PC-9 (cell line): ENCODE measurements at regions not wholly inside any gene's neighbourhood (a gene's known extent, or its start where the extent isn't known, plus 50 kb on each side); places are given as distances from the start of the nearest gene placed in this dataset.

Experiments used
- BruUV-seq: library from RNA; stranded (reverse); fragments of 400-500 nt; replicated peaks from 2 replicates; lab custom pipeline; 2021; lab: Mats Ljungman, UMichigan
- CTCF ChIA-PET: fragments of 300-600 bp; sonication (Branson Sonifier 250); formaldehyde crosslinking; loops from one replicate; lab custom pipeline; 2022; ENCODE audit warnings: antibody characterized with exemption; lab: Charles Lee
- POLR2A ChIA-PET: fragments of 300-600 bp; sonication (Branson Sonifier 250); formaldehyde crosslinking; loops from one replicate; lab custom pipeline; 2022; ENCODE audit warnings: antibody characterized with exemption; ENCODE audit not compliant: unreplicated experiment; lab: Charles Lee
- DNase-seq, 2 experiments: peaks; one replicate each; pipeline versions ENCODE4 v3.0.0 to v3.0.0-alpha.2; 2015 to 2022; ENCODE audit warnings: mixed read lengths in 1 of 2
- H2AFZ ChIP-seq: fragments of 200-600 bp; sonication (generic); 2 replicates; pipeline ENCODE4 v1.8.1; 2017; ENCODE audit warnings: antibody characterized with exemption
- H3F3A ChIP-seq: fragments of 200-600 bp; sonication (generic); 2 replicates; pipeline ENCODE4 v1.8.1; 2017; ENCODE audit warnings: antibody characterized with exemption, mild to moderate bottlenecking, low read depth; ENCODE audit not compliant: insufficient read depth
- H3K27ac ChIP-seq: fragments of 200-600 bp; sonication (generic); 2 replicates; pipeline ENCODE4 v1.6.1; 2016; ENCODE audit warnings: mixed run types
- H3K27me3 ChIP-seq: fragments of 200-600 bp; sonication (generic); 2 replicates; pipeline ENCODE4 v1.6.1; 2016; ENCODE audit warnings: low read depth, mixed run types; ENCODE audit not compliant: insufficient read depth
- H3K36me3 ChIP-seq: fragments of 200-600 bp; sonication (generic); 2 replicates; pipeline ENCODE4 v1.6.1; 2016; ENCODE audit warnings: low read depth, mixed run types
- H3K4me1 ChIP-seq: fragments of 200-600 bp; sonication (generic); replicated peaks from 2 replicates; pipeline ENCODE4 v1.6.1; 2016; ENCODE audit warnings: mixed run types; ENCODE audit not compliant: insufficient read depth
- H3K4me2 ChIP-seq: fragments of 200-600 bp; sonication (generic); 2 replicates; pipeline ENCODE4 v1.6.1; 2017; ENCODE audit warnings: mixed run types
- H3K4me3 ChIP-seq: fragments of 200-600 bp; sonication (generic); 2 replicates; pipeline ENCODE4 v1.6.1; 2016; ENCODE audit warnings: mixed run types
- H3K79me2 ChIP-seq: fragments of 200-600 bp; sonication (generic); 2 replicates; pipeline ENCODE4 v1.6.1; 2017; ENCODE audit warnings: low read depth, mixed run types
- H3K9me2 ChIP-seq: fragments of 200-600 bp; sonication (generic); 2 replicates; pipeline ENCODE4 v1.8.1; 2017; ENCODE audit warnings: mild to moderate bottlenecking; ENCODE audit not compliant: insufficient read depth
- H3K9me3 ChIP-seq: fragments of 200-600 bp; sonication (generic); 2 replicates; pipeline ENCODE4 v1.8.1; 2016; ENCODE audit warnings: low read depth; ENCODE audit not compliant: insufficient read depth
- H4K20me1 ChIP-seq: fragments of 200-600 bp; sonication (generic); 2 replicates; pipeline ENCODE4 v1.8.1; 2017; ENCODE audit not compliant: insufficient read depth
- EZH2 ChIP-seq: fragments of 200-600 bp; sonication (generic); IDR thresholded peaks from 2 replicates; pipeline ENCODE4 v1.8.0; 2017; ENCODE audit warnings: antibody characterized with exemption, low read depth
- intact Hi-C: fragments of 100-400 bp; cut with micrococcal nuclease; formaldehyde crosslinking; loops from one replicate; pipeline ENCODE4 v1.10.0; 2022; ENCODE audit not compliant: unreplicated experiment
- TF ChIP-seq, protein P1 (sequence below): fragments of 200-600 bp; sonication (generic); conservative IDR thresholded peaks from 2 replicates; pipeline ENCODE4 v1.6.1; 2017; ENCODE audit warnings: mixed run types, antibody characterized with exemption, mild to moderate bottlenecking, moderate library complexity

DNA sequence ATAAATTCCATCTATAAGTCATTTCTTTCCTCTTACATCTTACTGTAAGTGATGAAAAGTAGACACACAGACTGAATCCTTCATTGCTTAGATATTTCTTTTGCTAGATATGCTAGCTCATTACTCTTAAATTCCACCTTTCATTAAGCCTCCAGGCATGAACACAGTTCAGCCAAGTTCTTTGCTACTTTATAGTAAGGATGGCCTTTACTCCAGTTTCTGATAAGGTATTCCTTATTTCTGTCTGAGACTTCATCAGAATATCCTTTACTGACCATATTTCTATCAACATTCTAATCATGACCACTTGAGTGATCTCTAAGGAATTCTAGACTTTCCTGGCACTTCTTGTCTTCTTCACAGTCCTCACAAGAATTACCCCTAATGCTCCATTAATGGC lies 191.7 kb upstream of the KCTD3 start:
- H3K27me3 ChIP-seq: no peaks in the 10 kb centered on the region
- intact Hi-C loops: no loop called here
- POLR2A ChIA-PET: no interaction called here
- H3K9me3 ChIP-seq: no peaks in the 10 kb centered on the region
- no peak for TF ChIP-seq EZH2
- TF ChIP-seq, protein P1, sequence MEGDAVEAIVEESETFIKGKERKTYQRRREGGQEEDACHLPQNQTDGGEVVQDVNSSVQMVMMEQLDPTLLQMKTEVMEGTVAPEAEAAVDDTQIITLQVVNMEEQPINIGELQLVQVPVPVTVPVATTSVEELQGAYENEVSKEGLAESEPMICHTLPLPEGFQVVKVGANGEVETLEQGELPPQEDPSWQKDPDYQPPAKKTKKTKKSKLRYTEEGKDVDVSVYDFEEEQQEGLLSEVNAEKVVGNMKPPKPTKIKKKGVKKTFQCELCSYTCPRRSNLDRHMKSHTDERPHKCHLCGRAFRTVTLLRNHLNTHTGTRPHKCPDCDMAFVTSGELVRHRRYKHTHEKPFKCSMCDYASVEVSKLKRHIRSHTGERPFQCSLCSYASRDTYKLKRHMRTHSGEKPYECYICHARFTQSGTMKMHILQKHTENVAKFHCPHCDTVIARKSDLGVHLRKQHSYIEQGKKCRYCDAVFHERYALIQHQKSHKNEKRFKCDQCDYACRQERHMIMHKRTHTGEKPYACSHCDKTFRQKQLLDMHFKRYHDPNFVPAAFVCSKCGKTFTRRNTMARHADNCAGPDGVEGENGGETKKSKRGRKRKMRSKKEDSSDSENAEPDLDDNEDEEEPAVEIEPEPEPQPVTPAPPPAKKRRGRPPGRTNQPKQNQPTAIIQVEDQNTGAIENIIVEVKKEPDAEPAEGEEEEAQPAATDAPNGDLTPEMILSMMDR: no peak
- H3K27ac ChIP-seq: no peak overlapping the region
- BruUV-seq: no TSS peak
- H3K4me3 ChIP-seq: no peak overlapping the region
- DNase-seq: no peak
- CTCF ChIA-PET: no interaction called here
- no peak overlapping the region for H3K4me2 ChIP-seq
- H4K20me1 ChIP-seq: no peaks in the 10 kb centered on the region
- no peaks in the 10 kb centered on the region for H3K4me1 ChIP-seq
- no peaks in the 10 kb centered on the region for H3K36me3 ChIP-seq
- H3K9me2 ChIP-seq: no peaks in the 10 kb centered on the region; the same call in 1 of the 2 replicates
- no peaks in the 10 kb centered on the region for H3F3A ChIP-seq
- H2AFZ ChIP-seq: no peak overlapping the region
- no peaks in the 10 kb centered on the region for H3K79me2 ChIP-seq

DNA sequence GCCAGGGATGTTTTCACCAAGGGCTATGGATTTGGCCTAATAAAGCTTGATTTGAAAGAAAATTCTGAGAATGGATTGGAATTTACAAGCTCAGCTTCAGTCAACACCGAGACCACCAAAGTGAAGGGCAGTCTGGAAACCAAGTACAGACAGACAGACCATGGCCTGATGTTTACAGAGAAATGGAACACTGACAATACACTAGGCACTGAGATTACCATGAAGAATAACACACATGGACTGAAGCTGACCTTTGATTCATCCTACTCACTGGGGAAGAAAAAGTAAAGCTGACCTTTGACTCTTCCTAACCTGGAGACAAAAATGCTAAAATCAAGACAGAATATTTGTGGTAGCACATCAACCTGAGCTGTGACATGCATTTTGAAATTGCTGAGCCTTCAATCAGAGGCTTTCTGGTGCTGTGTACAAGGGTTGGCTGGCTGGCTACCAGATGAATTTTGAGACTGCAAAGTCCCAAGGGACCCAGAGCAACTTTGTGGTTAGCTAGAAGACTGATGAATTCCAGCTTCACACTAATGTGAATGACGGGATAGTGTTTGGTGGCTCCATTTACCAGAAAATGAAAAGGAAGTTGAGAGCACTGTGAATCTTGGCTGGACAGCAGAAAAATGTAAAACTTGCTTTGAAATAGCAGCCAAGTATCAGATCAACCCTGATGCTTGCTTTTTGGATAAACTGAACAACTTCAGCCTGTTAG lies 190.4 kb upstream of the KCTD3 start:
- H3K4me2 ChIP-seq: no peak overlapping the region
- intact Hi-C loops: no loop called here
- BruUV-seq: no TSS peak

DNA sequence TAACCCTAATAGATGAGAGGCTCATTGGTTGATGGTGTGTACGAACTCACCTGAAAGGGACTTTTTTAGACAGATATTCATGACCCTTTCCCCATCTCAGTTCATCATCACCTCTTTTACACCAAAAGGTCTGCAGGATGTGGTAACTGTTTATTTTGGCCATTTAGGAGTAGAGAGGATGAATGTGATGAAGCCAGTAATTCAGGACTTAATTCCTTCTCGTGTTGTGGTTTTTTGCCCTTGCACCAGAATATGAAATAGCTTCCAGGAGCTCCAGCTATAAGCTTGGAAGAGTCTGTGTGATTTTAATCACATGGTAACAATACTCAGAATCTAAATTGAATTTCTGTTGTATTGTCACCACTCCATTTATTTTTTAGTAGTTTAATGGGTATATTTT lies 189.4 kb upstream of the KCTD3 start:
- H3F3A ChIP-seq: no peaks in the 10 kb centered on the region
- H3K4me1 ChIP-seq: no peaks in the 10 kb centered on the region
- H3K27ac ChIP-seq: no peak overlapping the region
- H3K4me2 ChIP-seq: no peak overlapping the region
- POLR2A ChIA-PET: no interaction called here
- no peaks in the 10 kb centered on the region for H3K27me3 ChIP-seq
- CTCF ChIA-PET: no interaction called here
- no peaks in the 10 kb centered on the region for H3K9me3 ChIP-seq
- no peak overlapping the region for H3K4me3 ChIP-seq
- no peak for TF ChIP-seq EZH2
- TF ChIP-seq, protein P1: no peak
- DNase-seq: no peak
- no peaks in the 10 kb centered on the region for H4K20me1 ChIP-seq
- H3K79me2 ChIP-seq: no peaks in the 10 kb centered on the region
- no peaks in the 10 kb centered on the region; the same call in 1 of the 2 replicates for H3K9me2 ChIP-seq
- no peaks in the 10 kb centered on the region for H3K36me3 ChIP-seq
- no TSS peak for BruUV-seq
- H2AFZ ChIP-seq: no peak overlapping the region
- intact Hi-C loops: no loop called here

More for the DNA sequence above, 190.4 kb upstream of the KCTD3 start:
- Histone ChIP-seq H3K36me3 (no peaks in the 10 kb centered on the region), H3K4me3 (no peak overlapping the region), H3K27me3 (no peaks in the 10 kb centered on the region), H4K20me1 (no peaks in the 10 kb centered on the region), H3K9me2 (no peaks in the 10 kb centered on the region; the same call in 1 of the 2 replicates), H3K9me3 (no peaks in the 10 kb centered on the region), H3K79me2 (no peaks in the 10 kb centered on the region), H3K27ac (no peak overlapping the region), H2AFZ (no peak overlapping the region), H3K4me1 (no peaks in the 10 kb centered on the region), H3F3A (no peaks in the 10 kb centered on the region)
- no peak for DNase-seq
- ChIA-PET POLR2A (no interaction called here), CTCF (no interaction called here)
- TF ChIP-seq EZH2: no peak
- TF ChIP-seq, protein P1: no peak
